Activated CD8-positive, alpha-beta memory T cell treated with anti-CD3 and anti-CD28 coated beads, Interleukin-2, amount 50 U/mL, for 4 hours (primary cell): ENCODE measurements at regions not wholly inside any gene's neighbourhood (a gene's known extent, or its start where the extent isn't known, plus 50 kb on each side); places are given as distances from the start of the nearest gene placed in this dataset.
"Not testable (repeated sequence)": the region's sequence is repeated elsewhere in the genome, so short reads cannot be mapped to it uniquely, and the experiment has no call there.

ENCODE experiments used
- DNase-seq: peaks from one replicate; pipeline ENCODE4 v3.0.0-alpha.2; 2020

DNA sequence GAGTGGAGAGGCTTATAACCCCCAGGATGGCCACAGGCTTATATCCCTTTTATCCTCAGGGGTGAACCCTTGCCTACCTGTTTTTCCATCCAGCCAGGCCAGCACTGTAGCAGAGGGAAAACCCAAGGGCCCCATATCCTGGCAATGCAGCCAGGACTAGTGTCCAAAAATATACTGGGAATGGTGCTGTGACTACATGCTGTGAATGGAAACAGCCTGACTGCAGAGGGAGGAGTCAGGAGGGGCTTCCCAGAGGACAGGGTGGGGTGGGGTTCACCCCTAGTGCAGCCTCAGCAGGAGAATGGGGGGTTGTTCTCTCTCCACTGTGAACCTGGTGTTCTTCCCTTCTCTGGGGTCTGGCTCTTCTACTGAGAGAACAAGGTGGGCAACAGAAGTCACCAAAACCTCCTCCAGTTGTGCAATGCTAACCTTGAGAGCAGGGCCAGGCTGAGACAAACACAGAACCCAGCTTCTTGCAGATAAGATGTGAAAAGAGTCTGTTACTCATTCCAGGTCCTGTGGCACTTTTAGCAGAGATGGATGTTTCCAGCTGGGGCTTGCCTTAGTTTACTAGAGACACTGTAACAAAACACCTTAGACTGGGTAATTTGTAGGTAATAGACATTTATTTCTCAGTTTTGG is 198.2 kb upstream of the PLGLB2 start:
- not testable (repeated sequence) for DNase-seq

DNA sequence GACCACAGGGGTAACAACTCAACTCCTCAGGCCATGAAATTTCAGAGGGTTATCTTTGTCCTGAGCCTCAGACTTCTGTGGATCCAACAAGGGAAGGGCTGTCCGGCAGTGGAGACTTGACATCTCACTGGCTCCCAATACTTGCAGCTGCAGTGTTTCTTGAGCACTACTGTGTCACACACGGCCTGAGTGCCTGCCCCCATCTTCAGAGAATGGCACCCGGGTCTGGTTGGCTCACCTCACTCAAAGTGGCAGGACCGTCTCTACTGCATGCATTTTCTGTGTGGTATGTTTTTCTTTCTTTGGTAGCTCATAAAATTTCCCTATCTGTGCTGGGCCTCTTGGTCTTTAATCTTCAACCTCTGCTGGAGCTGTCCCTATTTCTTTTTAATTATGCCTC is 193.2 kb upstream of the PLGLB2 start:
- not testable (repeated sequence) for DNase-seq

DNA sequence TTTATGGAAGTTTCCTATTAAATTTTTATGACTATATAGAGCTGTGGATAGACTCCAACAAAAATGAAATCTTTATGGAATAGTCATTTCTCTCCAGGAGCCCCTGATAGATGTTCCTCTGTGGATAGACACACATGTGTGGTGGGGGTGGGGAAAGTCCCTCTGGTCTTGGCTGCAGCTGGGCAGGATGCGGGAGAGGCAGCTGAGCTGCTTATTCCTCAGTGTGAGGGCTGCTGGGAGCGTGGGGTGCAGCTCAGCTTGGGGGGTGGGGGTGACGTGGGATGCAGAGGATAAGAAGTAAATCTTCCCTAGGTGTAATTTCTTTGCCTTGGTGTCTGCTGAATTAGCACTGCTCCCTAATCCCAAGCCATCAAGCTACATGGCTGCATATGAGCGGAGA is 192.8 kb upstream of the PLGLB2 start:
- DNase-seq, result not testable (repeated sequence)

DNA sequence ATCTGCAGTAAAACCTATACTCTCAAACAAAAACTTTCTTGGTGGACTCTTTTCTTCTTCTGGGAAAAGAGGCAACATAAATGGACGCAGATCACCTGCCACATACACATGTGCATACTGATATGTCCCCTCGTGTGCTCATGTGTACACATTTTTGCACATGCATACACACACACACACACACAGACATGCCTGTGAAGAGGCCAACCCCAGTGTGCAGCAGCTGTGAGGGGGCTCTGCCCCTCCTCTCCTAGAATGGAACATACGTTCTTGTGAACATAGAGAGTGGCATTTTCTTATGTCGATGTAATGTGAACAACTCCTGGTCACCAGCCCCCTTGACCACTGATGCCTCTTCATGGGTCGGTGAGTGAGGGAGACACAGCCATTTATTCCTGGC is 188.9 kb upstream of the PLGLB2 start:
- DNase-seq, result not testable (repeated sequence)

DNA sequence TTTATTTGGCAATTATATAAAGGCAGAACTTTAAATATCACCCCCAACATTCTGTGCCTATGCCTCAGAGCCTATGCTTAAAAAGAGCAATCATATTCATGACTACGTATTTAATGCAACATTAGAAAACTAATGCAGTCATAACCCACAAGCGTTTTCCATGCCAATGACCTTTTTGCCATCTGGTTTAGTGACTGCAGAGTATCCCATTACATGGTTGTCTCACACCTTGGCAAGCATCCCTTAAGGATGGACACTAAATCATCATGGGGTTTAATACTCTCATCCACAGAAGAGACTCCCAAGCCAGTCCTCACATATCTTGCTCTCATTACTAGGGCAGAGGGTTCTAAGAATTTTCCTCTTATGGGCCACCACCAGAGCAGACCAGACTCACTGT is 188.2 kb upstream of the PLGLB2 start:
- DNase-seq, result not testable (repeated sequence)

DNA sequence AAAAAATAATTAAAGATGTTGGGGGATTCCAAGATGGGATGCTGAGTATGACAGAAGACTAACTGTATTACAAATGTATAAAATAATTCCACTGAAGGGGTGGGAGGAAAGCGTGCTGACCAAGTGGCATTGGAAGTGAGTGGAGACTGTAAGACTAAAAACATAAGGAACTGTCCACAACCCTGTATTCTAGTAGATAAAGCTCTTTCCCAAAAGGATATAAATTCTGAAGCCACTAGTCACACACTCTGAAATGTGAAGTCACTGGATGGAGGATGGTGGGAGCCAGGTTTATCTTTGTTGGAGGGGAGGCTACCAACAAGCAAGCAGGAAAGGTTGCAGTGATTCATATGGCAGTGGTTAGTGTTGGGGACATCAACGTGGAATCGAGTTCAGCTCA is 182.8 kb upstream of the PLGLB2 start:
- DNase-seq, result not testable (repeated sequence)

DNA sequence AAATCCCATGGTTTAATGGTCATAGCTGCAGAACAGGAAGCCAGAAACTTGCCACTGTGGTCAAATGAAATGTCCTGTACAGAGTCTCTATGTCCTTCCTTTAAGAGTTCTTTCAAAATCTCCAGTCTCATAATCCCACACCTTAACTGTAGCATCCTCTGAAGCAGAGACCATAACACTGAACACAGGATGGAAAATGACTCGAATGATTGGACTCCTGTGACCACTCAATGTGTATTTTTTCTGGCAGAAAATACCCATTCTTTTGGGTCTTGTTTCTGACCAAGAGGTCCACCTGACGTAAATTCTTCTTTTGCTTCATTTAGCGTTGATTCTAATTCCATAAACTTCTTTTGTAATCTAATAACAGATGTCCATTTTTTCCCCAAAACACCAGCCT is 181.4 kb upstream of the PLGLB2 start:
- DNase-seq, result not testable (repeated sequence)

DNA sequence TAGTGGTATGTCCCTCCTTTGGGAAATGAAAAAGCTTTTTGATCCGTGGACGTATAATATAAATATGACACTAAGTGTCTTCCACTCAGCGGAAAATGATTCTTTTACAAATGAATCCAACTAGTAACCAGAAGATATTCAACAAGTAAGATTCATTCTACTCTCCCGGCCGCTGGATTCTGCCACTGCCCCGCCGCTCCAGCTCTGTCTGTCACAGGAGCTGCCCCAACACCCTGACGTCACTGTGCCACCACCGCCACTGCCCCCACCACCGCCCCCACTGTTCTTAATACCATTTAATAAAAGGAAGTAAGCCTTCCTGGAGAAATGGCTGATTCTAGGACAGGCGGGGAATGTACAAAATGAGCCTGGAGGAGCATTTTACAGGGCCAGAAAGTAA is 180.8 kb upstream of the PLGLB2 start:
- not testable (repeated sequence) for DNase-seq

DNA sequence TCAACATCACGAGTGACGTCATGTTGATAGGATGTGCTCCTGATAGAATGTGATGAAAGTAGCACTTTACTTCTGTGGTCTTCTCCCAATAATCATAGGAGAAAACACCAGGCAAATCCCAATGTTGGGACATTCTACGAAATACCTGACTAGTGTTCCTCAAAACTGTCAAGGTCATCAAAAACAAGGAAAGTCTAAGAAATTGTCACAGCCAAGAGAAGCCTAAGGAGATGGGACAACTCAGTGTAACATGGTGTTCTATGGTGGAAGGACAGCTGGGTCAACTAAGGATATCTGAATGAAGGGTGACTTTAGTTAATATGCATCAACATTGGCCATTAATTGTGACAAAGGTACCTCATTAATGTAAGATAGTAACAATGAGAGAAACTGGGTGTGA is 180.0 kb upstream of the PLGLB2 start:
- DNase-seq, result not testable (repeated sequence)

DNA sequence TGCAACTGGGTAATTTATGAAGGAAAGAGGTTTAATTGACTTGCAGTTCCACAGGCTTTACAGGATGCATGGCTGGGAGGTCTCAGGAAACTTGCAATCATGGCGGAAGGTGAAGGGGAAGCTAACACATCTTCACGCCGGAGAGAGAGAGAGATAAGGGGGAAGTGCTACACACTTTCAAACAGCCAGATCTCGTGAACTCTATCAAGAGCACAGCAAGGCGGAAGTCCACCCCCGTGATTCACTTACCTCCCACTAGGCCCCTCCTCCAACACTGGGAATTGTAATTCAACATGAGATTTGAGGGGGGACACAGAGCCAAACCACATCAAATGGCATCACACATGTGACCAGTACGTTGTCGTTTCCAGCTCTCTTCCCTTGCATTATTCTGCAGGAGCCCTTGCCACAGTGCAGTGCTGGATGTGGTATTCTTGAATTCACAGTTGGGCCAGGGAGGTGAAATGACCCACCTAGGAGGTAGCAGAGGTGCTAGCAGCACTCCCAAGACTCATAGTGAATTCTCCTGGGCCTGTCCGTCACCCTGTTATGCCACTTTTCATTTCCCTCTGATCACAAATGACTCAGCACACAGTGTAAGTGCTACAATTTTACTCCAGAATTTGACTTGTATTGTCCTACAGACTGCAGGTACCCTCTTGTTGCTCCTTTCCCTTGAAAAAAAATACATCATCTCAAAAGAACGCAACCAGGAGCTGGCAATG is 179.2 kb upstream of the PLGLB2 start:
- DNase-seq, result not testable (repeated sequence)

DNA sequence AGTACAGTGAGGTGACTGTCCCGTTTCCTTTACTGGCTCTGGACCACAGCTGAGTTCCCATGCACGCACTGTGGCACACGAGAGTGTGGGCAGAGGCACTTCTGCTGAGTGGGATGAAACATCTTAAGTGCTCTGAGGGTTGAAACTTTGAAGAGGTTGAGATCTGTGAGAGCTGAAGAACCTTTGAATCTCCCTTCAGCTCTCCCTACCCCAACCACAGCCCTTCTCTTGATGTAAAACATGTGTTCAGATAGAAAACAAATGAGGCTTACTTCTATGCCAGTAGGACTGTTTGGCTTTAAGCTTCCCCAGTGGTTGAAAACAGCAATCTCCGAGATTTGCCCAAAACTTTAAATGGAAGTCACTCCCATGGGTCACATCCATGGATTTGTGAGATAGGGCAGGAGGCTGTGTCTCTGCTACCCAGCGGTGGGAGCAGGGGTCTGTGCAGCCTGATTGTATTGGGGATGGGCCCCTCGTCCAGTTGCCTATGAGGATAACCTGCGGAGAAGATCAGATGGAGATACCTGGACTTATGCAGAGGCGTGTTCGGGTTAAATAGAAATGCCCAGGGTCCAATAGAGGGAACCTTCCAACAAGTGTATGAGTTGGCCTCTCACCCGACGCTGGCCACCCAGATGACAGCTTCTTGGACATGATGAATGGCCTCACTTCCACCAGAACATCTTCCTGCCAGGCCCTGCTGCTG is 178.0 kb upstream of the PLGLB2 start:
- not testable (repeated sequence) for DNase-seq

DNA sequence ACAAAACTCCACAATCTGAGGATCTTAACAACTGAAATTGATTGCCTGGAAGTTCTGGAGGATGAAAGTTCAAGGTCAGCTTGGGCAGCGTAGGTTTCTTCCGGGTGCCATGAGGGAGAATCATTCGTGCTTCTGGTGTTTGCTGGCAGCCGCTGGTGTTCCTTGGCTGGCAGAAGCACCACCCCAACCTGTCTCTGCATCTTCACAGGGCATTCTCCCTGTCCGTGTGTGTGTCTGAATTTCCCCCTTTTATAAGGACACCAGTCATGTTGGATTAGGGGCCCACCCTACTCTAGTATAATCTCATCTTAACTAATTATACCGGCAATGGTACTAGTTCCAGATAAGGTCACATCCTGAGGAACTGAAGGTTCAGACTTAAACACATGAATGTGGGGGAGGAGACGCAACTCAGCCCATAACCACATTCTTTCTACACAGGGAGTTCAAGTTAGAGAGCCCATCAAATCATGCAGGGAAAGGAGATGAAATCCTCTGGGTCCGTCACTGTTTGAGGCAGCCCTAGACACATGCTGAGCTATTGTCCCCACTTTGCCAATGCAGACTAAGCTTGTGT is 175.9 kb upstream of the PLGLB2 start:
- DNase-seq, result not testable (repeated sequence)

DNA sequence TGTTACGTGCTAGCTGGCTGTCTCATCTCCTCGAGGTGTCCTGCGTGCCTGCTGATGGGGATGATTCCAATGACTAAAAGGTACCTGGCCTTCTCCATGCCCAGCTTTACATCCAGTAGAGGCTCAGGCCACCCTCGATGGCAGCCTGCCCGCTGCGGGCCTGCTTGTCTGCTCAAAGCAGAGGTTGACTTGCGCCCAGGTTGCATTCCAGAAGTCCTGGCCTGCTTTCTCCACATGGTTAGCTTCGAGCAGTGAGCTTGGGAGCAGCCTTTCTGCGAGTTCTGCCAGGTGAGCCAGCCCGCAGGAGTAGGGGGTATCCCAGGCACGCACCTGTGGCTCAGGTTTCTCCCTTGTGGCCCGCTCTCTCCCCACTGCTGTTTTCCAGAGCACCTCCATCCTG is 175.0 kb upstream of the PLGLB2 start:
- DNase-seq, result not testable (repeated sequence)

DNA sequence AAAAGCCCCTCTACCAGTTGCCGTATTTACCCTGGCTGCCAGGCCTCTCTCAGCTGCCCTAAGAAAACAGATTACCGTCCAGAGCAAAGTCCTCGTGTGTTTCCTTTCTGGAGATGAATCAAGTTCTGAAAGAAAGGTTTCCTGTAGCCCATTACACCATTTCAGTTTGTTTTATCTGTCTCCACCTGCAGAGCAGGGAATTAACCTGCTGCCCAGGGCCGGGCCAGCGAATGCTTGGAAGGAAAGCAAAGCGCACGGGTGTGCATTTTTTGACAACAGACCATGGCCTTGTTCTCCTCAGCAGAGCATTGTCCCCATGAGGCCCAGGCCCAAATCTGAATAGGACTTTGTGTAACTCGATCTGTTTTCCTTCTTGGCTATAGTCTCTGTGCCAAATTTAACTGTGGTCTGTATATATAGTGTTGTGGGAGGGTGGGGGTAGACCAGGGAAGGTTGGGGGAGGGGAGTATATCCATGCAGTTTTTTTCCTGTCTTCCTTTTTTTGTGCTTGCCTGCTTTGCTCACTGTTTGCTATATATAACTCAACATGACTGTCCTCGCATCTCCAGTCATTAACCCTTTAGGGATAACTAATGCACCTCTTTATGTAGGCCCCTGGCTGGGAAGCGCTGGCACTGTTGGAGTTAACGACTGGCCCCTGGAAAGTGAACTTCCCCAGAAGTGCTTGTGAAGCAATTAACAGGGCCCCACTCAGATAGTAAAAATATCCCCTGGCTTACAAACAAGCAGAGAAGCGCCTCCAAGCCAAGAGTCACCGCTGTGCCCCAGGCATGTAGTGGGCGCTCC is 174.3 kb upstream of the PLGLB2 start:
- DNase-seq, result not testable (repeated sequence)

DNA sequence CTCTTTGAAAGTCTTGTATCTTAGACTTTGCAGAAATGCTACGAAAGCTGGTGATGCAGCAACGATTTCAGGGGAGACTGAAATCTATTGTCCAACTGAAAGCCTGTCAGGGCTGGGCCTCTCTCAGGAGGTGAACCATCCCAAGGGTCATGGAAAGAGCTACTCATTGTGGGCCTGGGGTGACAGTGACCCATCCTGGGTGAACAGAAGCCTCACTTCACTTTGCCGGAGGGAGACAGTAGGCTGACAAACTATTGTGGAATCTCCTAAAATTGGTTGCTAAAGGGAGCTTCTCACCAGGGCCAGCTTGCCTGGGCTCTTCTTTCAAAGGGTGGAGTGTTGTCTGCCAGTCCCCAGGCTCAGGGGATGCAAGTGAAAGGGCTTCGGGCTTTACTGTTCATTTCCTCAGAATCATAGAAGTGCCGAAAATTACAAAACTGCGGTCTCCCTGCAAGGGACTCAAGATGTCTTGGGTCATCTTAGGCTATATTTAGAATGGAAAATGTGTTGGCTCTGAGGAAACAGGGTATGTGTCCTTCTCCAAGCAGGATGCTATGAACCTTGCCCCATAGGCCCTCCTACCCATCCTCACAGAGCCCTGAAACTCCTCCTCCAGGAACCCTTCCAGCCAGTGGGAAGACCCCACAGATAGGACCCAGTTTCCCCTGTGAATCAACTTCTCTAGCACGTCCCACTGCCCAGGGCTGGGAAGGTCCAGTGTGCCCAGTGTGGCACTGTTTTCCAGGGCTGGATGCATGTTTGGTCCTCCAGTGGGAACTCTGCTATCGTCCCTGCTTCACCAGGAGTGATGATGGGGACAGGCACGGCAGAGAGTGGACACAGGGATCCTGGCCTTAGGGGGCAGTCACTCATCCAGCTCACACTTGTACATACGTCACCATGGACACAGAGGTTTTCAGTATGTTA is 173.4 kb upstream of the PLGLB2 start:
- not testable (repeated sequence) for DNase-seq

DNA sequence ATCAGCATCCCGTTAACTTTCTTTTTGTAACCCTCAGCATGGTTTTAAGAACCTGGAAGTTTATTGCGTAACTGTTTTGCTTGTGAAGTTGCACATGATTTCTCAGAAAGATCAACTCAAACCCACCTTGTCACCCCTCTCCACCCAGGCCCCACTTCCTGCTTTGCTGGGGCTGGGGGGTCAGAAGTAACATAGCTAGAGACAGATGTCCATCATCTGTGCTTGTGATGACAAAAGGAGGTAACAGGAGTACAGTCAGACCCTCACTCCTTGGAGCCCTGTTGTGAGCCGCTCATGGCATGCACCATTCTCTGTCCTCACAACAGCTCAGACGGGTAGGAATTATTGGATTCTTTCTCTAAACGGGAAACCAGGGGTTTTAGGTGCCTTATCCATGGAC is 172.7 kb upstream of the PLGLB2 start:
- DNase-seq, result not testable (repeated sequence)

DNA sequence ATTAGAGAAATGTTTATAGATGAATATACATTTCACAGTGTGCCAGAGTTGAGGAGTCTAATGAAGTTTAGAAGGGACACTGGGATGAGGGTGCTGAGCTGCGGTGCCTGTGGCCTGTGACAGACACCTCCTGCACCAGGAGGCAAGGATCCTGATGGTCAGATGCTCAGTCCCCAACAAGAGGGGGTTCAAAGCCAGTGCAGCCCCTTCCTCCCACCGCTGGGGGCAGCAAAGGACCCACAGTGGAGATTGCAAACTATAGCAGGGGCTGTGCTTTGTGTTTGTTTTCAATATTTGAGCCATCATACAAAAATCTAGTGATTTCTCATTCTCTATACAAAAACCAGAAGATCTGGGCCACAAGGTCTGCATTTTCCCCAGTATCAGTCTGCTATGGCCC is 170.5 kb upstream of the PLGLB2 start:
- not testable (repeated sequence) for DNase-seq

DNA sequence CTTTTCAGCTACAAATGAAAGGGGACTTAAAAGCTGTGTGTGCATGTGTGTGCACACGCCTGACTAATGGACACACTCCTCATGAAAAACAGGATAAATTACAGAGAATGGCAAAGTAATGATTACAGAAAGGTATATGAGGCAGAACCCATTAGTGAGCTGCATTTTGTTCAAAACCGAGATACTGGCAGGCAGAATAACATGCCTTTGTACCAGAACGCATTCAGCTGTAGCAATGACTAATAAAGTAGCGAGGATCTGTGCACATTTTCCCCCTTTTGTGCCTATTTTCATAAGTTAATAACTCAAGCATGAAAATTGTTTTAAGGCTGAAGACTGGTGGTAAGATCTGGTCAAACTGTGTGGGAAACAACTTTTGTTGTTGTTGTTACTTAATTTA is 165.7 kb upstream of the PLGLB2 start:
- not testable (repeated sequence) for DNase-seq

DNA sequence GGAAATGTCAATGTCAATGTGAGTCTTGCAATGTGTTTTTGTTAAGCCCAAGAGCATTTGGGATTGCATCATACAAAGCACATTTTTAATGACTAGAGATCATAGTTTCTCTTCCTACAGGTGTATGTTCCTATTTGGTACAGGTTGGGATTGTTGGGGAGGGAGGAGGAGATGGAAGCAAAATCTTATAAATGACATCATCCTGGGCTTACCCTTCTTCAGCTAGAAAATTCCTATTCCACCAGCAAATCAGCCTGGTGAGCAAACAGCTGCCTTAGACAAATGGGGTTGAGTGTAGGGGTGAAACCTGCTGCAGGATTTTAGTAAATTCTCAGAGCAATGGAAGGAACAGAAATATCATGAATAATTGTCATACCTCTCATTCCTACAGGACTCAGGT is 165.3 kb upstream of the PLGLB2 start:
- not testable (repeated sequence) for DNase-seq

DNA sequence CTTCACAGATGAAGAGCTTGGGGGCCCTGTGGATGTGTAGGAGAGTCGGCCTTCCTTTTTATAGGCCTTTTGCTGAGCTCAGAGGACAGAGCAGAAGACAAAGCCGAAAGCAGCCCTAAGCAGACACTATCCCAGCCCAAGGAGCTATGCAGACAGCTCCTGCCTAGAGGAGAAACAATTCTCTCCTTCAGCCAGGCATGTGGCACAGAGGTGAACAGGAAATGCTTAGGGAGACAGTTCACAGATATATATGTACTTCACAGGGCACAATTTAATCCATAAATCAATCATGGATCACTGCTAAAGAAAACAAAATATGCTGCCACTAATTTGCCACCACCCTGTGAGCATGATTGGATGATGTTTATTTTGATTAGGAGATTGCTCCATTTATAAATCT is 164.5 kb upstream of the PLGLB2 start:
- DNase-seq, result not testable (repeated sequence)

DNA sequence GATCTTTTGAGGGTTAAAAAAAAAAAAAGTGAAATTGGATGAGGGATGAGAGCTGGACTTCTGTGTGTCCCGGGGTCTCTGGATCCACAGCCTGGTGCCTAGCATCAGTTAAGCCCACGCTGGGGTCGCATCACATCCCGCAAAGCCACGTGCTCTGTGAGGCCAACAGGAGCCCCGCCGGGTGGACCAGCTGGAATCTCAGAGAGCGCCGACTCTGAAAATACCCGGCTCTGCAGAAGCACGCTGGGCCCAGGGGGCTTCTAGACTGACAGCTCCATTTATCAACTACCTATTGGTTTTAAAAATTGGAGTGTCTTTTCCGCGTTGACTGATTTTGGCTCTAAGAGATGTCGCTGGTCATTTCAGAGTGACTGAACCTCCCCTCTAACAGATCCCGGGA is 164.1 kb upstream of the PLGLB2 start:
- not testable (repeated sequence) for DNase-seq
